Mesothelial cell of epicardium (in vitro differentiated cells): ENCODE measurements at regions not wholly inside any gene's neighbourhood (a gene's known extent, or its start where the extent isn't known, plus 50 kb on each side); places are given as distances from the start of the nearest gene placed in this dataset.

ENCODE experiments used
- DNase-seq, 2 experiments: peaks; one replicate each; pipeline ENCODE4 v3.0.0; 2021; ENCODE audit warnings: low spot score in 2 of 2; ENCODE audit not compliant: unreplicated experiment in 2 of 2
- H3K27ac Mint-ChIP-seq: 2 replicates; pipeline ENCODE4 v1.8.0; 2021; ENCODE audit warnings: mixed read lengths
- H3K27me3 Mint-ChIP-seq: 2 replicates; pipeline ENCODE4 v1.8.0; 2021; ENCODE audit warnings: low read depth, mixed read lengths
- H3K36me3 Mint-ChIP-seq: 2 replicates; pipeline ENCODE4 v1.8.0; 2021; ENCODE audit warnings: mixed read lengths
- H3K4me1 Mint-ChIP-seq: 2 replicates; pipeline ENCODE4 v1.8.0; 2021; ENCODE audit warnings: mixed read lengths
- H3K4me3 Mint-ChIP-seq: 2 replicates; pipeline ENCODE4 v1.8.0; 2021; ENCODE audit warnings: mild to moderate bottlenecking, moderate library complexity, mixed read lengths
- H3K9me3 Mint-ChIP-seq: 2 replicates; pipeline ENCODE4 v1.8.0; 2021; ENCODE audit warnings: mixed read lengths
- TF ChIP-seq, protein P1 (sequence below): fragments of 200-600 bp; sonication (generic); IDR thresholded peaks from one replicate; pipeline ENCODE4 v1.5.0; 2021; ENCODE audit warnings: antibody characterized with exemption; ENCODE audit not compliant: unreplicated experiment

DNA sequence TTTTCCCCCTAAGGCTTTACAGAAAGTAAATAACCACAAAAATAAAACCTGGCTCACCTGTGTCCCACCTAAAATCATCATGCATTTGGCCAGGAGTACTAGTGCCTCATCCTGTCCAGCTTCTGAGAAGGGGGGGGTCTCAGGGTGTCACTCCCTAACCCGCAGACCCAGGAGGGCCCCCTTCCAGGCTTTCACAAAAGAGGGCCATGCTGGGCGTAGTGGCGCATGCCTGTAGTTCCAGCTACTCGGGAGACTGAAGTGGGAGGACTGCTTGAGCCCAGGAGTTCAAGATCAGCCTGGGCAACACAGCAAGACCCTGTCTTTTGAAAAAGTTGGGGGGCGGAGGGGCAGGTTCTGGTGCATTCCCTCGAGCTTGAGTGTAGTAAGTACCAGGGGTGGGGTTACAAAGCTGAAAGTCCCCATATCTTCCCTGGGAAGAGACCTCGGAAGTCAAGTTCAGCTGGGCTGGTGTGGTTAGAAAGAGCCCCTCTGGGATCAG, 259.3 kb downstream of the PARN start:
- Mint-ChIP-seq H3K4me1 (no peaks in the 10 kb centered on the region), H3K9me3 (no peaks in the 10 kb centered on the region), H3K4me3 (no peak overlapping the region), H3K27me3 (peaks cover 11% of the 10 kb centered on the region), H3K36me3 (no peaks in the 10 kb centered on the region), H3K27ac (no peak overlapping the region)
- TF ChIP-seq, protein P1, sequence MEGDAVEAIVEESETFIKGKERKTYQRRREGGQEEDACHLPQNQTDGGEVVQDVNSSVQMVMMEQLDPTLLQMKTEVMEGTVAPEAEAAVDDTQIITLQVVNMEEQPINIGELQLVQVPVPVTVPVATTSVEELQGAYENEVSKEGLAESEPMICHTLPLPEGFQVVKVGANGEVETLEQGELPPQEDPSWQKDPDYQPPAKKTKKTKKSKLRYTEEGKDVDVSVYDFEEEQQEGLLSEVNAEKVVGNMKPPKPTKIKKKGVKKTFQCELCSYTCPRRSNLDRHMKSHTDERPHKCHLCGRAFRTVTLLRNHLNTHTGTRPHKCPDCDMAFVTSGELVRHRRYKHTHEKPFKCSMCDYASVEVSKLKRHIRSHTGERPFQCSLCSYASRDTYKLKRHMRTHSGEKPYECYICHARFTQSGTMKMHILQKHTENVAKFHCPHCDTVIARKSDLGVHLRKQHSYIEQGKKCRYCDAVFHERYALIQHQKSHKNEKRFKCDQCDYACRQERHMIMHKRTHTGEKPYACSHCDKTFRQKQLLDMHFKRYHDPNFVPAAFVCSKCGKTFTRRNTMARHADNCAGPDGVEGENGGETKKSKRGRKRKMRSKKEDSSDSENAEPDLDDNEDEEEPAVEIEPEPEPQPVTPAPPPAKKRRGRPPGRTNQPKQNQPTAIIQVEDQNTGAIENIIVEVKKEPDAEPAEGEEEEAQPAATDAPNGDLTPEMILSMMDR = no peak
- no peak for DNase-seq

DNA sequence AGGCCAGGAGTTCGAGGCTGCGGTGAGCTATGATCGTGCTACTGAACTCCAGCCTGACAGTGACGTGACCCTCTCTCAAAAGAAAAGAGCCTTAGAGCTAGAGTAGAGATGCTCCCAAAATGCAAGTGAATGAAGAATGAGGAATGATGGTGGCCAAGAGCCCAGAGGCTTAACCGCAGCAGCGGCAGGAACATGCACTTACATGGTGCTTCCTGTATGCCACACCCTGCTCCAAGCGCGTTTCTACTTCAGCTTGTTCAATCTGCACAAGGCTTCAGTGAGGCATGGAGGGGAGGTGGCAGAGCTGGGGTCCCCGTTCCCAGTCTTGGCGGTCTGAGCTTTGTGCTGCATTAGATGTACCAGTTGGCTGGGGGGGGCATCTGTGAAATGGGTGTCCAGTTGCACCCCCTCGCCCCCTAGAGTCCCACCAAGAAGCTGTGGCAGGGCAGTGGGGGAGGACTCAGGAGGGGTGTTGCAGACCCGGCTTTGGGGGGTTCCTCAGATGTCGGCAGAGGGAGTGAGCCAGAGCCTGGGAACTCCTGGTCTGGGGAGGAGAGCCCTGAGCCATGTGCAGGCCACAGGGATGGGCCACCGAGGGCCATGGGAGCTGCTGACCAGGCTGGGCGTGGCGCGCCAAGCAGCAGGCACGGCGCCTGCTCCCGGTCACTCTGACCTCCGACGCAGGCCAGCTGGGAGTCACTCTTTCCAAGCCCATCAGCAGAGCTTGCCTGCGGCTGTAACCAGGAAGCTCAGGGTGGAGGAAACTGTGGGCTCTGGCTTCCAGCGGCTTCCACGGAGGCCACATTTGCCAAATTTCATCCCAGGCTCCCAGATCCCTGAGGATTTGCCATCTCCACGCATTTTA, 260.1 kb downstream of the PARN start:
- no peak for DNase-seq
- H3K27ac Mint-ChIP-seq = no peak overlapping the region
- no peaks in the 10 kb centered on the region for H3K36me3 Mint-ChIP-seq
- no peaks in the 10 kb centered on the region for H3K9me3 Mint-ChIP-seq
- no peak overlapping the region for H3K4me3 Mint-ChIP-seq
- peaks cover 11% of the 10 kb centered on the region for H3K27me3 Mint-ChIP-seq
- H3K4me1 Mint-ChIP-seq = no peaks in the 10 kb centered on the region
- TF ChIP-seq, protein P1 = no peak

DNA sequence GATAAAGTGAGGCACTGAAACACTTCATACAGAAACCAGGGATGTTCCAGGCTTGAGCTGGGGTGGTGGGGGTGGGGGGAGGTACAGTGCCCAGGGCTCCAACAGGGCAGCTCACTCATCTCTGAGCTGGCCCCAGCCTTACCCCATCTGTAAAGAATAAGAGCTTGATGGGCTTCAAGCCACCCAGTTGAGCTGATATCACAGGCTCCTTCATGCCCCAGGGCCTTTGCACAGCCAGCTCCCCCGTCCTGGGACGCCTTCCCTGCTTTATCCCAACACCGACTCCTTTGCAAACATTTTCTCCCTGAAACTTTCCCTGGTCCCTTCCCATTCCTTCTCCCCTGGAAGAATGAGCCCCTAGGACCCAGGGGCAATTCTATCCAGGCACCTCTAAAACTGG, 261.7 kb downstream of the PARN start:
- Mint-ChIP-seq H3K27me3 (peaks cover 15% of the 10 kb centered on the region), H3K9me3 (no peaks in the 10 kb centered on the region)

DNA sequence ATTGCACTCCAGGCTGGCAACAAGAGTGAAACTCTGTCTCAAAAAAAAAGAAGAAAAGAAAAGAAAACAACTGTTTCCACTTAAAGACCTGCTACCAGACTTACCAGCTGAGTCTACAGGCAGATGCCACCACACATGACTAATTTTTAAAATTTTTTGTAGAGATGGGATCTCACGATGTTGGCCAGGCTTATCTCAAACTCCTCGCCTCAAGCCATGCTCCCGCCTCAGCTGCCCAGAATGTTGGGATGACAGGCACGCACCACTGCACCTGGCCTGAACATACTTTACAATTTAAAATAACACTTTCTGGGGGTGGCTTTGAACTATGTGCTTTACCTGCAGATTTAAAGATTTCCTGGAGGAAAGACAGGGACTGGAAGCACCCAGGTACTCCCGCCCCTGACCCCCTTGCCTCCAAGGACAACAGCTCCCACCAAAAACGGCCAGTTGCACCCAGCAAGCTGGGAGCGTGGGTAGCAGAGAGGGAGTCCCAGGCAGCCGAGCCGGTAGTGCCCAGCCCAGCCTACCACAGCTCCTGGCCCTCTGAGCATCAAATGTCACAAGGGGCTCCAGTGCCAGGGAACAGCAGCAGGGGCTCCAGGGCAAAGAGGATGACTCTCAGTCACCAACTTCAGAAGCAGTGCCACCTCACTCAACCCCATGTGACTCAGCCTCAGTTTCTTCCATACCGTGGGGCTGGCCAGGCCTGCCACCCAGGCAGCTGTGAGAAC, 262.9 kb downstream of the PARN start:
- no peak for DNase-seq
- Mint-ChIP-seq H3K9me3 (no peaks in the 10 kb centered on the region), H3K4me1 (peaks cover 15% of the 10 kb centered on the region), H3K4me3 (no peak overlapping the region), H3K36me3 (no peaks in the 10 kb centered on the region), H3K27me3 (peaks cover 13% of the 10 kb centered on the region), H3K27ac (no peak overlapping the region)
- TF ChIP-seq, protein P1 = no peak

More for the DNA sequence above, 261.7 kb downstream of the PARN start:
- Mint-ChIP-seq H3K4me3 (no peak overlapping the region), H3K4me1 (peaks cover 10% of the 10 kb centered on the region), H3K36me3 (no peaks in the 10 kb centered on the region), H3K27ac (no peak overlapping the region)
- DNase-seq = no peak
- TF ChIP-seq, protein P1 = no peak

DNA sequence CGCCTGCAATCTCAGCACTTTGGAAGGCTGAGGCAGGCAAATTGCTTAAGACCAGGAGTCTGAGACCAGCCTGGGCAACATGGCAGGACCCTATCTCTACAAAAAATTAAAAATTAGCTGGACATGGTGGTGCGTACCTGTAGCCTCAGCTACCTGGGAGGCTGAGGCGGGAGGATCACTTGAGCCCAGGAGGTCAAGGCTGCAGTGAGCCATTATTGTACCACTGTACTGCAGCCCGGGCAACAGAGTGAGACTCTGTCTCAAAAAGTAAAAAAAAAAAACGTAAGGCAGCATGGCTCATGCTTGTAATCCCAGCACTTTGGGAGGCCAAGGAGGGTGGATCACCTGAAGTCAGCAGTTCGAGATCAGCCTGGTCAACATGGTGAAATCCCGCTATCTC, 263.6 kb downstream of the PARN start:
- Mint-ChIP-seq H3K36me3 (no peaks in the 10 kb centered on the region), H3K4me3 (no peak overlapping the region), H3K9me3 (no peaks in the 10 kb centered on the region), H3K4me1 (peaks cover 15% of the 10 kb centered on the region), H3K27me3 (peaks cover 15% of the 10 kb centered on the region), H3K27ac (no peak overlapping the region)
- DNase-seq = no peak
- TF ChIP-seq, protein P1 = no peak
